HL-60/S4 treated with phorbol 12-myristate 13-acetate at 8.2 ng/mL for 4 days and 3 days (cell line): ENCODE measurements at regions not wholly inside any gene's neighbourhood (a gene's known extent, or its start where the extent isn't known, plus 50 kb on each side); places are given as distances from the start of the nearest gene placed in this dataset.
"Not testable (repeated sequence)": the region's sequence is repeated elsewhere in the genome, so short reads cannot be mapped to it uniquely, and the experiment has no call there.

Source experiments
- in situ Hi-C: fragments of 300-500 bp; cut with MboI; formaldehyde crosslinking; loops from 2 replicates; pipeline ENCODE4 v1.15.0; 2022; ENCODE audit warnings: low sequenced_read_pairs

GRCh38 chr12:111122458-111122878 is 202.1 kb upstream of the MYL2 start:
- in situ Hi-C loops: no loop called here

GRCh38 chr12:111121840-111122239 is 201.5 kb upstream of the MYL2 start:
- in situ Hi-C loops: no loop called here

- in situ Hi-C loops: no loop called here
Observed at GRCh38 chr12:111120578-111120977, 200.2 kb upstream of the MYL2 start.

- in situ Hi-C loops: no loop called here
Observed at GRCh38 chr12:111117017-111117416, 196.6 kb upstream of the MYL2 start.

GRCh38 chr12:111113313-111113712 is 192.9 kb upstream of the MYL2 start:
- in situ Hi-C loops: not testable (repeated sequence)

- in situ Hi-C loops: no loop called here
Observed at GRCh38 chr12:111112311-111113098, 192.1 kb upstream of the MYL2 start.

GRCh38 chr12:111111681-111112080 is 191.3 kb upstream of the MYL2 start:
- in situ Hi-C loops: no loop called here

- in situ Hi-C loops: no loop called here
Observed at GRCh38 chr12:111110556-111110955, 190.2 kb upstream of the MYL2 start.

GRCh38 chr12:111108726-111109125 is 188.3 kb upstream of the MYL2 start:
- in situ Hi-C loops: no loop called here

- in situ Hi-C loops: no loop called here
Observed at GRCh38 chr12:111107392-111108178, 187.2 kb upstream of the MYL2 start.

GRCh38 chr12:111105294-111105693 is 184.9 kb upstream of the MYL2 start:
- in situ Hi-C loops: no loop called here

- in situ Hi-C loops: no loop called here
Observed at GRCh38 chr12:111103583-111103982, 183.2 kb upstream of the MYL2 start.

- in situ Hi-C loops: no loop called here
Observed at GRCh38 chr12:111102102-111102739, 181.8 kb upstream of the MYL2 start.

GRCh38 chr12:111101003-111101402 is 180.6 kb upstream of the MYL2 start:
- in situ Hi-C loops: no loop called here

GRCh38 chr12:111100554-111100953 is 180.2 kb upstream of the MYL2 start:
- in situ Hi-C loops: no loop called here

- in situ Hi-C loops: no loop called here
Observed at GRCh38 chr12:111100003-111100402, 179.6 kb upstream of the MYL2 start.

GRCh38 chr12:111099186-111099585 is 178.8 kb upstream of the MYL2 start:
- in situ Hi-C loops: no loop called here

- in situ Hi-C loops: no loop called here
Observed at GRCh38 chr12:111094157-111095010, 174.0 kb upstream of the MYL2 start.

GRCh38 chr12:111093428-111094142 is 173.2 kb upstream of the MYL2 start:
- in situ Hi-C loops: no loop called here

GRCh38 chr12:111091051-111091450 is 170.7 kb upstream of the MYL2 start:
- in situ Hi-C loops: no loop called here
